Skin epidermis (tissue), 12 donors: ENCODE measurements at regions not wholly inside any gene's neighbourhood (a gene's known extent, or its start where the extent isn't known, plus 50 kb on each side); places are given as distances from the start of the nearest gene placed in this dataset.

ENCODE experiments used
- H3K27ac ChIP-seq, 21 experiments: fragments of 200-600 bp; sonication (generic) in 11 of 21; one replicate each; pipeline ENCODE4 v1.5.0; 2020; ENCODE audit warnings: mild to moderate bottlenecking in 3 of 21, inconsistent platforms in 2 of 21, moderate library complexity in 2 of 21
- H3K4me3 ChIP-seq, 7 experiments: fragments of 200-600 bp; sonication (generic) in 2 of 7; one replicate each; pipeline ENCODE4 v1.5.0; 2020; ENCODE audit warnings: inconsistent platforms in 2 of 7, mild to moderate bottlenecking in 2 of 7, moderate library complexity in 1 of 7

DNA sequence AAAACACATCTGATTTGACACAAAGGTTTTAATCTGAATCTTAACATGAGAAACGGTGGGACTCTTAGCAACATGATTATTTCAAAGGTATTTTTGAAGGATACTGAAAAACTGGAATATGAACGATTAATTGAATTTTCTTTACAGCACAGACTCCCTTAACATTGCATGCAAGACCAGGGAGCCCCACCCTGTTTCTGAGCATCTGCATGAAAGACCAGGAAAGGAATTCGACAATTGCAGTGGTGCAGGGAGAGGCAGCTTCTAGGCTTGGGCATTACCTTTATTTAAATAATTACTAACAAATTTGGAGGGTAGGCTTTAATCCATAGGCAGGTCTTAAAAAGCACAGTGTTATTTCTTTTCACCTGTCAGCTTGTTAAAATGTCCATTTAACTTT is 240.6 kb upstream of the TOPAZ1 start:
- H3K27ac ChIP-seq = no peak overlapping the region
- no peak overlapping the region for H3K4me3 ChIP-seq

DNA sequence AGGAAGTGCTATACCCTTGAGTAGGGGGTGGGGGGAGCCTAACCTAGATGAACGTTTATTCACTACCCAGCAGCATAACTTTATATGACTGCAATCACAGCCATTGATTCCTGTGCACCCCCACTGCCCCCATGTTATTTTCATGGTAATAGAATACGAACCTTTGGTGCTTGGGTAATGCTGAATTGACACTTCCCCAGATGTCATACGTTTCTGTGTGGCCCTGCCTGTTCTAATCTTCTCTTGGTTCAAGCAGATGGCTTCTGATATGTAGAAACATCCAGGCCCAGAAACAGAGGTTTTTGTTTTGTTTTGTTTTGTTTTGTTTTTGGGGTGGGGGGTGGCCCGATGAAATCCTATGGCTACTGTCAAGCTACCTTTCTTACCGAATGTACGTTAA is 237.9 kb upstream of the TOPAZ1 start:
- no peak overlapping the region for H3K27ac ChIP-seq
- H3K4me3 ChIP-seq = no peak overlapping the region

DNA sequence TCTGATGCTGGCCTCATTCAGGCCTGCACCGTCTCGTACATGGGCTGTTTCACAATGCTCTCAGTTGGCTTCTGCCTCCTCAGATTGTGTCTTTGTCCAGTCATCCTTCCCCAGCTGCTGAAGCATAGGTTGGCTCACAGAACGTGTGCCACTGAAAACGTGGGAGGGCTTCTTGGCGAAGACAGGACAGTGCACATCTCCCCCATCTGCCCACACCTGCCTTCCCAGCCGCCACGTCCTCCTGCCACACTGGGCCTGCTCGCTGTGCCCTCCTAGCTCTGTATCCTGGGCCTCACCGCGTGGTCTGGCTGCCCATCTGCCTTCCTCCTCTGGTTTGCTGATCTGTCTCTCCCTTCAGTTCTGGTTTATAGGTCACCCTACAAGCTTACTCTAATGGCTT is 230.0 kb upstream of the TOPAZ1 start:
- Histone ChIP-seq H3K4me3 (no peak overlapping the region), H3K27ac (no peak overlapping the region)

DNA sequence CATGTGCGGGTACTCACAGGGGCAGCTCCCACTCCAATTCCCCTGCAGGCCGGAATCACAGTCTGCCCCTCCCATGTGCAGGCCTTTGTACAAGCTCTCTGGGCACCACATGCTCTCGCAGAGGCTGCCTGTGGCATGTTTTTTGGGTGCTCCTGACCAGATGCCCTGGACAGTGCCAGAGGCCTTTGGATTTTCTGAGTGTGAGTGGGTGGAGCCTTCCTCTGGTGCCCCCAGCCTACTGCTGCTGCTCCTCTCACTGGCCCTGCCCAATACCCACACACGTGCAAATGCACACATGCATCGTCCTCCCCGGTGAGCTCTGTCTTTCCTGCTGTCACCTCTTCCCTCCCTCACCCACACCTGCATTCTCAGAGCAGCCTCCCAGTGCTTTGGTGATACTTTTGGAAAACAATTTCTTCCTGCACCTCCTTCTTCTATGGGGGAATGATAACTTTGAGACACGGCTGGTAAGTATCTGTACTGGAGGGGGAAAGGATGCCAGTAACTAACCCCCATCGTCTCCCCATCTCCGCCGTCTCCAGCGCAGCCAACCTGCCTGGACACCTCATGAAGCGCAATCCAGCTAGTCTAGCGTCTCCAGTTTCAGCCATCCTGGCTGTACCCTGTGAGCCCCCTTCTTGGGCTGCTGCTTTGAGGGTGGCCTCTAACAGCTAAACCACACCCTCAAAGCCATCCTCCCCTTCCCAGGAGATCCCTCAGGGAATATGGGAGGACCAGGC is 229.4 kb upstream of the TOPAZ1 start:
- H3K4me3 ChIP-seq = no peak overlapping the region
- H3K27ac ChIP-seq = no peak overlapping the region

DNA sequence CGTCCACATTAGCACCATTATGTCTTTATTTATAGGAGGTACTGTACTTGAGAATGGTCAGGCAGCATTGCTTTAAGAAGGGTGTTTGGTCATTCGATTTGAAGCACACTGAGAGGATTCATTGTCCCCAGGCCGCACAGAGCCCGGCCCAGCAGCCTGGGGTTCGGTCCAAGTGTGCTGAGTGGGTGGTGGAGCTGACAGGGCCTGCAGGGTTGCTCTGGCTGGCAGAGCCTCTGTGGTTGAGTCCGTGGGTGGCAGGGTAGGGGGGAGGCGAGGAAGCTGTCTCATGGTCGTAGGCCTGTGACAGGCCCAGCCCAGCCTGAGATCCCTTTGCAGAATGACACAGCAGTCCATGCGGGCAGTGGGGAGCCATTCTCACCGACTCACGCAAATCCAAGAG is 227.7 kb upstream of the TOPAZ1 start:
- no peak overlapping the region for H3K27ac ChIP-seq

DNA sequence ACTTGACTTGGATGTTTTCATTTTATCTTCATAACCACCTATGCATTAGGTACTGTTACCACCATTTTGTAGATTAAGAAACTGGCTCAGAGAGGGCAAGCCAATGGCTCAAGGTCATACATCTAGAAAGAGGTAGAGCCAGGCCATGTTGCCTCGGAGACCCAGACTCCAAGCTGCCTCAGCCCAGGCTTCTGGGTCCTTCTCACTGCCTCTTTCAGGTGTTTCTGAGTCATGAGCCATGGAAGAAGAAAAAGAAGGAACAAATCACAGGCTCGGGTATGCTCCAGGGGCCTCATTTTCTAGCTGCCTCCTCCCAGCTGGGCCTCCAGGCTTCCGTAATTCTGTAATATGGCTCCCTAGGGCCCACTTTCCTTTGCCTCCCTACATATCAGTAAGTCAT is 226.5 kb upstream of the TOPAZ1 start:
- Histone ChIP-seq H3K27ac (no peak overlapping the region), H3K4me3 (no peak overlapping the region)

More for the DNA sequence above, 227.7 kb upstream of the TOPAZ1 start:
- no peak overlapping the region for H3K4me3 ChIP-seq

DNA sequence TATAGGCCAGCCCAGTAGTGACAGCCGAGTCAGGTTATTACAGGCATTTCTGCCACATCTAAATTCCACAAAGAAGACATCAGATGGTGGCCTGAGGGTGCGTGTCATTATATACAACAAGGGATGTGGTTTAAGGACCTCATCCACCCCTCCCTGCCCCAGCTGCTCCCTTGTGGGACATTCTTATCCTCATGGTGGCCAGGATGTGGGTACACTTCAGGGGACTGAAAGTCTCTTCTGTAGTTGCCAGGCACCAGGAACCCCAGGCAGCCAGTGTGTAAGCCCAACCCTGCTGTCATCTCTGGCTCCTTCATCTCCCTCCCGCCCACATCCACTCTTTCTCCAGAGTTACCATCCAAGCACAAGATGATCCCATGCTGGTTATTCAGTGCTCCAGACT is 224.9 kb upstream of the TOPAZ1 start:
- no peak overlapping the region for H3K4me3 ChIP-seq
- H3K27ac ChIP-seq = no peak overlapping the region

DNA sequence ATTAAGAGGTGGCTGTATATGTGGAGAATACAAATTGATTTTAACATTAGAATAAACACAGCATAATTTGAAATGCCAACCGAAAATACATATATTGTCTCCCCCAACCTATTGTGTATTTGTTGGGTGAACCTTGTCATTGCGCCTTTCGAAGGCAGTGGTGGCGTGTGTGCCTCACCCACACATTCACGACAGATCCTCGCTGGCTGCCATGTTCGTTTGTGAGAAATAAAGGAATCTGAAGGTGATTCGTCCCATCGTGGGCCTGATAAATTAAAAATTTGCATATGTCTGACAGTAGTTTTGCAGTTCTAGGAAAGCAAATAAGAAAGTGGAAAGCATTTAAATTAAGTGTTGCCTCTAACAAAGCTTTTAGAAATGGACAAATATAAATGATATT is 222.8 kb upstream of the TOPAZ1 start:
- H3K27ac ChIP-seq = no peak overlapping the region

DNA sequence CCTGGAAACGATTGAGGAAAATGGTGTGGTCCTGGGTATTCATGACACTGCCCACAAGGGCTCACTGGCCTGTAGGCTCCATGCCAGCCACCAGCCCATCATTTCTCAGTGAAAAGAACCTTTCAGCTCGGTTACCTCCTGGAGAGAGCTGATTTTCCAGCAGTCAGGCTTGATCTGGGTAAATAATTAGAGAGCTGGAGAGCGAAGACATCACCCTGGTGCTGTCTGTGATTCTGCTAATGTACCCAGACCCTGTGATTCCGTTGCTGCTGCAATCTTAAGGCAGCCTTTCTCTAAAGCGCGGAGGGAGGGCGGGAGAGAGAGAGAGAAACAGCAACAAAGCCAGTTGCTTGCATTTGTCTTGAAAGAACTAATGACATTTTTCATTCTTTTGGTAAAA is 221.9 kb upstream of the TOPAZ1 start:
- no peak overlapping the region for H3K4me3 ChIP-seq
- no peak overlapping the region for H3K27ac ChIP-seq

More for the DNA sequence above, 222.8 kb upstream of the TOPAZ1 start:
- H3K4me3 ChIP-seq = no peak overlapping the region

DNA sequence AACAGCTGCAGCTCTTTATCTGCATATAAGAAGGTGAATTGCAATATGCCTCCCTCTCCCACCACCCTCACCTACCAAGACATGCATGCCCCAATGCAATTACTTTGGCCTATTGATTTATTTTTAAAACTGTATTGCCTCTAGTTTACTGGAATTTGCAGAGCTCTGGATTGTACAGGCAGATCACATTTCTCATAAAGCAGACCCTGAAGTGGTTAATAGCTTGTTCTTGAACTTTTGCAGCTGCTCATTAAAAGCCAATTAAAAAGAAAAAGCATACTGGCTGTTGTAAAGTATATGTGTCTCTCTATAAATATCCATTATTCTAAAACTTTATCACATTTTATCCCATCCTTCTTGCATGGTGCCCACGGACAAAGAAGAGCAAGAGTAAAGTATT is 221.5 kb upstream of the TOPAZ1 start:
- Histone ChIP-seq H3K4me3 (no peak overlapping the region), H3K27ac (no peak overlapping the region)

DNA sequence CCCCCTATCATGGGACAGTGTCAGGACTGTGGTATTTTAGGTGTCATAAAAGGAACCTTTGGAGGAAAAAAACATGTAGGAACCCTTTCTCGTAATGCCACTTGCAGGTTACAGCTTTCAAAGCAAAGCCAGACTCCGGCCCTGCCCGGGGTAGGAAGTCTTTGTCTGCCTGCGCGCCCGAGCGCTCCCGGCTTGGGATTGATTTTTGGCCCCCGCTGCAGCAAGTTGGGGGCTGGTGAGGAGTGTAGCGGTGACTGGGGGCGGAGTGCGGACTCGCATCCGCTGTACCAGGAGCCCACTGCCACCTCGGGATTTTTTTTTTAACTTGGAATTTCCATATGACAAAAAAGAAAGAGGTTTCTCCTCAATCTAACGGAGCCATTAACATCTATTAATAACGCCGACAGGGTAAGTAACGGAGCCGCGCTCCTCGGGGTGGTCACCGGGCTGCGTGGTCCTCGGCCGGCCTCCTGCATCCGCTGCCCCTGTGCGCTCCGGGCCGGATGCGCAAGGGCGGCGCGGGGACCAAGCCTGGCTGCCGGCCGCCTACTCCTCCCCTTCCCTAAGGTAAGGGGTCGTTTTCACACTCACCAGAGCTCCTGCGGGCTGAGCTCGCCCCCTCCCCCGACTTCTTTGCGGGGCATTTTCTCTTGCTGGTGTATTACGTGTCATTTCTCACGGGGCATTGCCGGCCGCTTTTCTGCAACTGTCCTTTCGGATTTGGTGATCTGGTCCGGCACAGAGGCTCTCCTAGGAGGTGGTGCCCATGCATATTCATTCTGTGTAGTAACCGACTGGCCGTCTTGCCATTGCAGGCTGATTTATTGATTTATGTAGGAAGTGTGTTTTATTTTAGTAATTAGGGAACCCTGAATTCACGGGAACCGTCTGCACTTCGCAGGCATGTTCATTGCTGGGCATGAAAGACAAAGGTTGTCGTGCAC is 219.8 kb upstream of the TOPAZ1 start:
- Histone ChIP-seq H3K4me3 (peak overlapping the region in 2 of 7 experiments; percentile 19 to 26), H3K27ac (no peak overlapping the region)

DNA sequence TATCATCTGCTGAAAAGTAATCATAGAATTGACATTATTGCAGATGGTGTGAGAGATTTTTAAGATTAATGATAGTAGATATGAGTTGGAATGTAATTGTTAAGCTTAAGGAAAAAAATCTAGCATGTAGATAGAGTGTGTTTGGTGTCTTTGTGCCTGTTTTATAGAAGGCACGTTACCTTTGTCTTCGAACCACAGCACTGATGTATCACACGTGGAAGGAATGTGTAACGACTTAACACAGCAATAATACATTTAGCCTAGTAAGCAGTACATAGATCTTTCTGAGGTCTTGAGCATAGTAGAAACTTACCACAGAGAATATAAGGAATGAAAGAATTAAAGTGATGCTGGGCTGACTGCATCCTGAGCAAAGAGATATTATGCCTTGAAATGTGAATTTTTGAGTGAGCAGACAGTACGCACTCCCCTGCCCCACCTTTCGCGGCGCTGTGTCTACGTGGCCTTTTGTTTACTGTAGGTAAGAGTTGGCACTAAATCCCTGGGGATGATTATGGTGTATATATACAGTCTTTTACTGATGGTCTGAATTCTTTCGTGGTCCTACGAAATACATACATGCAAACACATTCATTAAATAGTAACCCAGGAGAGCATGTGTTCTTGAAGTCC is 217.6 kb upstream of the TOPAZ1 start:
- no peak overlapping the region for H3K4me3 ChIP-seq

DNA sequence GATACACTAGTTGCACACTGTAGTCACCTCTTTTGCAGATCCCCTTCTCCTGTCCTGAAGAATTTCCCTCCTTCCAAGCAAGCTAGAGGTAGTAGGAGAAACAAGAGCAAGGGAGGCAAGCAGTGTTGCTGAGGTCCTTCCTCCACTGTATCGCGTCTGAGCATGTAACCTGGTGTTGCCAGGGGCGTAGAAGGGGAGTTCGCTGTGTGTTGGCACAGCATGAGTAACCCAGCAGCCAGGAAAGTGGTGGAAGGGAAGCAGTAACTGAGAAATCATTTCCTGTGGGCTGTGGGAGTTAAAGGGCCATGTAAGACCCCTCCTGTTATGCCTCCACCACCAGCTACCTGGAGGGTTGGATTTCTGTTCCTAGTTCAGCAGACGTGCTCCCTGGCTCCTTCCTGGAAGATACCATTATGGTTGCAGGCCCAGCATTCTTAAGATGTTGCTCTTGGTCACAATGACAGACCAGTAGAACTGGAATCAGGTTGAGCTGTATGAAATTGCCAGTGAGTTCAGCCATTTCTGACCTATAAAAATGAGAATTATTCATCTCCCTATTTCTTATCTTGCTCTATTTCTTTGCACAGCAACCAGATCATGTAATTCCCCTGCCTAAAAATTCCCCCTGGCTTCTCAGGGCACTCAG is 215.3 kb upstream of the TOPAZ1 start:
- no peak overlapping the region for H3K4me3 ChIP-seq
- no peak overlapping the region for H3K27ac ChIP-seq

More for the DNA sequence above, 217.6 kb upstream of the TOPAZ1 start:
- H3K27ac ChIP-seq = no peak overlapping the region

DNA sequence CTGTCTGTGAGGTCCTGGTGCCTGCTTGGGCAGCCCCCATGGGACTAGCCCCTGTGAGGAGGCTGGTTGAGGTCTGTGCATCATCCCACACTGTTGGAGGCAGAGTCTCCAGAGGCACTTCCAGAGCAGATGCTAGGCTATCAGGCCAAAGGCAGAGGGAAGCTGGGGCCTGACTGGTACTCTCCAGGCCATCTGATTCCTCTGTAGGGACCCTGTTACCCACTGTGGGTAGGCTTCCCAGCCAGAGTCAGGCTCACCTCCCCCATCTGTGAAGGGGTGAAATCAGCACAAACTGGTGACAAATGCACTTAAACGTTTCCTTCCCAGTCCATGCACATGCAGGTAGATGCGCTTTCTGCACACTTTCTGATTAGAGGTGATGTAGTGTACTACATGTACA is 212.6 kb upstream of the TOPAZ1 start:
- H3K4me3 ChIP-seq = no peak overlapping the region
- no peak overlapping the region for H3K27ac ChIP-seq

DNA sequence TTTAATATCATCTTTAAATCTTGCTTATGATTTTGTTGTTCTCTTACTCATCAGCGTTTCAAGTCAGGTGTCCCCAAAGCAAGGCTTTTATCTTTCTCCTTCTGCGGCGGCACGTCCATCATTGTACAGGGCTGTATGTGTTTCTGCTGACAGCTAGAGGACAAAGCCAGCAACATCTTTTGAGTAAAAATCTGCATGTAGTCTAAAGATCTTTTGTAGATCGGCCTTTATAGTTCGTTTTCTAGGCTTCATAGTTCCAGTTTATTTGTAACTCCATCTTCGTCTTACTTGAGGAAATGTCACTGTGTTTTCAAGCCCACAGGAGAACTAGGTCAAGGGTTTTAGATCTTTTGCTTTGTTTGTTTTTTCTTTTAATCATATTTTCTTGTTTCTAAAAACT is 211.4 kb upstream of the TOPAZ1 start:
- H3K27ac ChIP-seq = no peak overlapping the region
- H3K4me3 ChIP-seq = no peak overlapping the region

DNA sequence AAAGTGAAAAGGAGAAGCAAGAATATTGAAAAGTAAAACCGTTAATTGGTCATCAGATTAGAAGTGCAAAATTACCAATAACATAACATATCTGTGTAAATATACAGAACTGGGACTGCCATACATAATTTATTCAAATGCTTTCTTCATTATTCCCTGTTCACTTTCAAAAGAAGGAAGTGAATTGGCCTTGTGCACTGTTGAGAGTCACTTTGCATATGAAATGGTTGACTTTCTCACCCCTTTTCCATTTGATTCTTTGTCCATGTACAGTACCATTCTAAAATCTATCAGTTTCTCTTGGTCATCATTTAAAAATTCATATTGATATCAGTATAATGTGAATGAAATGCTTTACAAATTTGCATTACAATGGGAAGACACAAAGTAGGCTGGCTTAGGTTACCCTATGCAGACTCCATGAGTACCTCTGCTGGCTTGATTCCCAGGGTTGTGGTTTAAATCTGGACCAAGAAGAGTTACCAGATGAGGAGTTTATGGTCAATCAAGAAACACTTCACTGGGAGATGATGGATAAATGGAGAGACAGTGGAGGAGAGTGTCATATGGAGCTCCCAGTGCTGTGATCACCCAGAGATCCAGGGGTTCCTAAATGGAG is 210.9 kb upstream of the TOPAZ1 start:
- H3K27ac ChIP-seq = no peak overlapping the region

DNA sequence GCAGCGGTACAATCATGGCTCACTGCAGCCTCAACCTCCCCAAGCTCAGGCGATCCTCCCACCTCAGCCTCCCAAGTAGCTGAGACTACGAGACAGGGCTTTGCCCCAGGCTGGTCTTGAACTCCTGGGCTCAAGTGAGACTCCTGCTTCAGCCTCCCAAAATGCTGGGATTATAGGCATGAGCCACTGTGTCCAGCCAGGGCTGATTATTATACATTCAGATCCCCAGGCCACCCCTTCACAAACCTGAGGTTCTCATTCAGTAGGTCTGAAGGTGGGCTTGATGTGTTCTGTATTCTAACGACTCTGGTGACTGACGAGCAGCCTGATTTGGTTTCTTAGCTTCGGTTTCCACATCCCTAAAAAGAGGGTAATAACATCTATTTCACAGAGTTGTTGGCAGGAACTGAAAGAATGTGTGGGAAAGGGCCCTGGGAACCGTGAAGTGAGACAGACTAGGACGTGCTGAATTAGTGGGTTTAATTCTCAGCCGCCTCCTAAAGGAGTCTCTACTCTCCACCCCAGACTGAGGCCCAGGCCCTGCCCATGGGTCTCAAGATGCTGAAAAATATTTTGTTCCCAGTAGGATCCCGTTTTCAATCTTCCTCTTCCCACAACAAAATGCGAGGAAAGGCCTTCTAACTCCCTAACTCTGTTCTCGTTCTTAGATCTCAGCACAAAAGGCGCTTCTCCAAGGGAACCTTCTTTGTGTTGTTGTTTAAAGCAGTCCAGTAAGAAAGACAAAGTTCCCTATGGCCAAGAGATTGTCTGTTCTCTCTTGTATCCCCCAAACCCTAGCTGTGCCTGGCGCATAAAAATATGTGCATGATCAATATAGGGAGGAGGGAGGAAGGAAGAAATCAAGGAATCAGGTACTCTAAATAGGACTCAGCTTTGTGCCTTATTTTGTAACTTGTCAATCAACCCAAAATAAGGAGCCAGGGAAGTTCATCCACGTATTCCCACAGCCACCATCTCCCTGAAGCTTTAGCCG is 210.0 kb upstream of the TOPAZ1 start:
- Histone ChIP-seq H3K27ac (no peak overlapping the region), H3K4me3 (no peak overlapping the region)

More for the DNA sequence above, 210.9 kb upstream of the TOPAZ1 start:
- no peak overlapping the region for H3K4me3 ChIP-seq

DNA sequence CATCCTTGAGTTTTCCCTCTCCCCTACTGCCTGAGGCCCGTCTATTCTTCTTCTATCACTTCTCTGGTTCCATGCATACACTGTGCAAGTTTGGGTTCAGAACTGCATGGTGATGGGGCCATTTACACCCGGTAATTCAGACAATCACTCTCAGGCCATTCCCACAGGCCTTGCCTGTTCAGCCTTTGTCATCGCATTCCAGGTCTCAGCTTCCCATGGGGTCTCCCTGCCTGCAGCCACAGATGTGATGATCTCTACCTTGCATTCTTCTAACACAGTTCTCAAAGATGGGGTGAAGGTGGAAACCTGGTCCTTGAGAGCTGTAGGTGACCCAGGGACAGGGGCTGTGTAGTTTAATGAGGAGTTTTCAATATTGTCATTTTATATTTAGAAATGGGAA is 209.2 kb upstream of the TOPAZ1 start:
- no peak overlapping the region for H3K4me3 ChIP-seq
- no peak overlapping the region for H3K27ac ChIP-seq
